DND-41 (cell line): ENCODE measurements at regions not wholly inside any gene's neighbourhood (a gene's known extent, or its start where the extent isn't known, plus 50 kb on each side); places are given as distances from the start of the nearest gene placed in this dataset.

Source experiments
- EZH2 ChIP-seq: IDR thresholded peaks from 3 replicates; pipeline ENCODE4 v1.6.1; 2012; ENCODE audit warnings: borderline replicate concordance, low read depth, mild to moderate bottlenecking, moderate library complexity, low read length, inconsistent platforms; ENCODE audit not compliant: severe bottlenecking
- TF ChIP-seq, protein P1 (sequence below): IDR thresholded peaks from 2 replicates; pipeline ENCODE4 v1.5.1; 2012; ENCODE audit warnings: borderline replicate concordance, low read length, moderate library complexity, mild to moderate bottlenecking; ENCODE audit not compliant: poor library complexity, severe bottlenecking; ENCODE audit errors: extremely low read depth

DNA sequence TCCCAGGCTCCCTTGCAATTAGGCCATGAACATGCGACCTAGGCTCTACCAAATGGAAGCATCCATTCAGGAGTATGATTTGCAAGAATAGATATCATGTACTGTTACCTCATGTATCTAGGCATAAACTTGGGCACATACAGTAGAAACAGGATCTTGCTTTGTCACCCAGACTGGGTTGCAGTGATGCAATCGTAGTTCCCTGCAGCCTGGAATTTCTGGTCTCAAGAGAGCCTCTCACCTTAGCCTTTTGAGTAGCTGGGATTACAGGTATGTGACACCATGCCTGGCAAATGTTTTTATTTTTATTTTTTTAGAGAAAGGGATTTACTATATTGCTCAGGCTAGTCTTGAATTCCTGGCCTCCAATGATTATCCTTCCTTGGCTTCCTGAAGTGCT is 994.2 kb downstream of the ADGRL3 start:
- TF ChIP-seq, protein P1, sequence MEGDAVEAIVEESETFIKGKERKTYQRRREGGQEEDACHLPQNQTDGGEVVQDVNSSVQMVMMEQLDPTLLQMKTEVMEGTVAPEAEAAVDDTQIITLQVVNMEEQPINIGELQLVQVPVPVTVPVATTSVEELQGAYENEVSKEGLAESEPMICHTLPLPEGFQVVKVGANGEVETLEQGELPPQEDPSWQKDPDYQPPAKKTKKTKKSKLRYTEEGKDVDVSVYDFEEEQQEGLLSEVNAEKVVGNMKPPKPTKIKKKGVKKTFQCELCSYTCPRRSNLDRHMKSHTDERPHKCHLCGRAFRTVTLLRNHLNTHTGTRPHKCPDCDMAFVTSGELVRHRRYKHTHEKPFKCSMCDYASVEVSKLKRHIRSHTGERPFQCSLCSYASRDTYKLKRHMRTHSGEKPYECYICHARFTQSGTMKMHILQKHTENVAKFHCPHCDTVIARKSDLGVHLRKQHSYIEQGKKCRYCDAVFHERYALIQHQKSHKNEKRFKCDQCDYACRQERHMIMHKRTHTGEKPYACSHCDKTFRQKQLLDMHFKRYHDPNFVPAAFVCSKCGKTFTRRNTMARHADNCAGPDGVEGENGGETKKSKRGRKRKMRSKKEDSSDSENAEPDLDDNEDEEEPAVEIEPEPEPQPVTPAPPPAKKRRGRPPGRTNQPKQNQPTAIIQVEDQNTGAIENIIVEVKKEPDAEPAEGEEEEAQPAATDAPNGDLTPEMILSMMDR: no peak
- no peak for TF ChIP-seq EZH2
